ENCODE measurements at regions not wholly inside any gene's neighbourhood (a gene's known extent, or its start where the extent isn't known, plus 50 kb on each side); places are given as distances from the start of the nearest gene placed in this dataset.
A peak's percentile ranks its signal among the peaks of the same experiment; 100 is the strongest.
"Not testable (repeated sequence)": the region's sequence is repeated elsewhere in the genome, so short reads cannot be mapped to it uniquely, and the experiment has no call there.

DNA sequence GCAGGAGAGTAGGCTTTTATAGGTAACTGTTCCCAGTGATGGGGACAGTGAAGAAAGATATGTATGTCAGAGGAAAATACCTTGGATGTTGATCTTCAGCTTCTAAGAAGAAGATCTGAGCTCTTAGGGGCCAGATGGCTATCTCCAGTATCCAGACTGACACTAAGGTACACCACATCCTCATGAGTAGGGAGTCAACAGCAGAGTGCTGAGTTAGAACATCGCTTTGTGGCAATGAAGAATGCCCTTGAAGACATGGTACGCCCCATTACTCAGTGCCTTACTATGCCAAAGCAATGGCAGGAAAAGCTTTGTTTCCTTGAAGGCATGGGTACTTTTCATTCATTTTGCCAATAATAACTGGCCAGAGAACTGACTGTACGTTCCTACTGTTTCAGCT lies 263.7 kb downstream of the CEMIP2 start:
- DNase-seq, result no peak

DNA sequence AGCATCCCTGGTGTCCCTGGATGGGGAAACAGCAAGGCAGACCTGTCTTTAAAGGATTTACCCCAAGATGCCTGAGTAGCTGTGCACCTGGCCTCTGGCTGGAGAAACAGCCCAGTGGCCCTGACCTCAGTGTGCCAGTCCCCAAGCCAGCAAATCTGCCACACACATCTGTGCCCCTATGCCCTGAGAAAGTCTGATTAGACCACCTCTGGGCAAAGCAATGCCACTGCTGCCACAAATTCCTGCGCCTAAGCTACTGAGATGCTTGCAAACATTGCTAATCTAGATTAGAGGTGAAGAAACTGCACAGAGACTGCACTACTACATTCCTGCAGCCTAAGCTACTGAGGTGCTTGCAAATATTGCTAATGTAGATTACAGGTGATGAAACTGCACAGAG lies 269.6 kb downstream of the CEMIP2 start:
- DNase-seq, result no peak

GRCh38 chr9:71490810-71491209 lies 277.5 kb downstream of the CEMIP2 start:
- no peak for DNase-seq

DNA sequence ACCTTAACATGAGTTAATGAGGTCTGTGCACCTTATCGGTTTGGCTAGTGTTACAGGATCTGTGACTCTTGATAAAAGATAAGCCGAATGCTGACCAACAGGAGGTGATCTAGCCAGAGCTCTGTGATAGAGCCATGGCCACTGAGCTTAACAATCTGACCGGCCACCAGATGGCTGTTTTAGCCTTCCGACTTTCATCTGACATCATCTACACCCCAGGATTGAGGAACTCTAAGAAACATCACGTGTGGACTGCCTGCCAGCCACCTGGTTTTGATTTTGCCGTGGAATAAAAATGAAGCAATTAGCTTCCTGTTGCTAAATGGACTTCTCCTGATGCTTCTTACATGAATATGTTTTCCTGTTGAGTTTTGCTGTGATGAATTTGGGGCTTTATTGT lies 281.3 kb downstream of the CEMIP2 start:
- no peak for DNase-seq

- no peak for DNase-seq
Measured at GRCh38 chr9:71485326-71485725, 283.0 kb downstream of the CEMIP2 start.

DNA sequence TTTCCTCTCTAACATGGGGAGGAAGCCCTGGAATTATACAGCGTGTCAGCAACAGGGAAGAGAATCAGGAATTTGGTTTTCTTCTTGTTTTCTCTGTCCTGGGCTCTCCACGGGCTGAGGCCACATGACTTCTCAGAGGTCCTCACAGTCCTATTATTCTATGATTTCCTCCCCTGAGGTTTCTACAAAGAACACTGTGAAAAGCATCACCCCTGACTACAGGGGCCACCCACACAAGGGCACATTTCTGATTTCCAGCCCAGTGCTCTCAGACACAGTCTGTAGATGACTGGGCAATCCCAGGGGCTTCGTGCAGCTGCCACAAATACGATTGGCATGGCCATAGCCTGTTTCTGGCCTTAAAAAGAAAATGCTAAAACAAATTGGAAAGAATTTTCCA lies 284.9 kb downstream of the CEMIP2 start:
- no peak for DNase-seq

- no peak for DNase-seq
Measured at GRCh38 chr9:71479621-71480020, 288.7 kb downstream of the CEMIP2 start.

GRCh38 chr9:71472400-71472799 lies 295.9 kb downstream of the CEMIP2 start:
- no peak for DNase-seq

DNA sequence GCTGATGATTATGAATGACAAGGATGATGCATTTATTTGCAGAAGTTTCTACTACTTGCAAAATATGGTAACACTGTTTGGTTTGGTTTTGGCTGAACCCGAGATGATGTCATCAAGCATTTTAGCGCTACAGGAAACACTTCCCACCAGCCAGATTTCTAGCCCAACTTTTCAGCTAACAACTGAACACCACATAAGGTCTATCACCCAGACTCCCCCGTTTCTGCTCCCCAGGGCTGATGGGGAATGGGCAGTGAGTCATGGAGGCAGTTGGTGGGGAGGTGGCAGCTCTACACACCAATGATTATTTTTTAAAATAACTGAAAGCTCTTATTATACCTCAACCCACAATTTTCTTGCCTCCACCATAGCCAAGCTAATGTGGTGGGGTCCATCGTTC lies 302.9 kb downstream of the CEMIP2 start:
- DNase-seq, result no peak

- DNase-seq, result no peak
Measured at GRCh38 chr9:71459082-71459481, 309.2 kb downstream of the CEMIP2 start.

DNA sequence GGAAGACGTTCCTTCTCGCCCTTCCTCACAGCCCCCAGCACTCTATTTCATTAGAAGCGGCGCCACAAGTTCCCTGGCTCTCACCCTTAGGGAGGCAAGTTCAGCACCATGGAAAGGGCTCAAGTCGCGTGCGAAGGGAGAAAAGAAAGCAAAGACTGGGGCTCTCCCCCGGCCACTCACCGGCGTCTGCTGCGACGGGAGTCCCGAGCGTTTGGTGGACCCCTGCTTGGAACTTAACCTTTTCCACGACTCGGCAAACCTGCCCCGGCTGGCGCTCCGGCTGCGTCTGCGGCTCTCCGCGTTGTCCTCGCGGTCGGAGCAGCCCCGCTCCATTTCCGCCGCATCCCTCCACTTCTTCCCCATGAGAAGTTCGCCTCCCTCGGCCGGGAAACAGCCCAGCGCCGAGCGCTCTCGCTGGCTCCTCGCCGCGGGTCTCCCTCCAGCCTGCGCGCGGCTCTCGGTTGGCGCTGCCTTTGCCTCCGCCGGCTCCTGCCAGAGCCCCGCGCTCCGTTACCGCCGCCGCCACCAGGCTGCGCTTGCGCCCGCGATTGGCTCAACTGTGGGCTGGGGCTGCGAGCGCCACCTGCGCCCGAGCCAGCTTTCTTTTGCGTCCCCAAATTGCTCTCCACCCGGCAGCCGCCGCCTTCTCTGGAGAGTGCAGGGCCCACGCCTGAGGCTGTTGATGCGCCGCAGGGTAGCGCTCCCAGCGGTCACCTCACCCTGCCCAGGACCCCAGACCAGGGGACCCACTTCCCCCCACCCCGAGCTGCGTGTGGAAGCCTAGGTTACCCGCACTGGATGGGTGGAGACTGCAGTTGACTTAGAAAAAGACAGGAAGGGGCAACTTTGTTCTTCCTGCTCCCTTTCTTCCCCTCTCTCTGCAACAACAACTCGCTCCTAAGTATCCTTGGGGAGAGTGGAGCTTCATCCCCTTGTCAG lies 321.6 kb downstream of the CEMIP2 start:
- DNase-seq, result peak; percentile 25 to 57

- peak; percentile 17 to 47 for DNase-seq
Measured at GRCh38 chr9:71446106-71446472, 322.2 kb downstream of the CEMIP2 start.

GRCh38 chr9:71442937-71443336 lies 321.5 kb upstream of the TRPM3 start:
- no peak for DNase-seq

- no peak for DNase-seq
Measured at GRCh38 chr9:71441266-71441665, 319.8 kb upstream of the TRPM3 start.

- no peak for DNase-seq
Measured at GRCh38 chr9:71431931-71432330, 310.5 kb upstream of the TRPM3 start.

DNA sequence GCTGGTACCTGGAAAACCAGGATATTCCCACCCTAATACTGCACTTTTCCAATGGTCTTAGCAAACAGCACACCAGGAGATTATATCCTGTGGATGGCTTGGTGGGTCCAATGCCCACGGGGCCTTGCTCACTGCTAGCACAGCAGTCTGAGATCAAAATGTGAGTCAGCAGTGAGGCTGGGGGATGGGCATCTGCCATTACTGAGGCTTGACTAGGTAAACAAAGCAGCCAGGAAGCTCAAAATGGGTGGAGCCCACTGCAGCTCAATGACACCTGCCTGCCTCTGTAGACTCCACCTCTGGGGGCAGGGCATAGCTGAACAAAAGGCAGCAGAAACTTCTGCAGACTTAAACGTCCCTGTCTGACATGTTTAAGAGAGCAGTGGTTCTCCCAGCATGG lies 285.9 kb upstream of the TRPM3 start:
- DNase-seq, result not testable (repeated sequence)

DNA sequence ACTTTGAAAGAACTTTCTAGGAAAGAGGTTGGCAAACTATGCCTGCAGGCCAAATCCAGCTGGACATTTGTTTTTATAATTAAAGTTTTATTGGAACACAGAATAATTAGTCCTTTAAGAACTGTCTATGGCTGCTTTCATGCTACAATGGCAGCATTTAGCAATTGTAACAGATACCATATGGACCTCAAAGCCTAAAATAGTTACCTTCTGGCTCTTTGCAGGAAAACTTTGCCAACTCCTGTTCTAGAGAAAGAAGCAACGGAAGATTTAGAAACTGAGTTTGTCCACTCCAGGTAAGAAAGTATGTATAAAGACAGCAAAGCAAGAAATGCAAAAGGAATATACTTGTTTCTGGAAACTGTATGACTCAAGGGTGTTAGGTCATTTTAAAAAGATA lies 281.7 kb upstream of the TRPM3 start:
- DNase-seq, result no peak

- no peak for DNase-seq
Measured at GRCh38 chr9:71393005-71393404, 271.6 kb upstream of the TRPM3 start.

DNA sequence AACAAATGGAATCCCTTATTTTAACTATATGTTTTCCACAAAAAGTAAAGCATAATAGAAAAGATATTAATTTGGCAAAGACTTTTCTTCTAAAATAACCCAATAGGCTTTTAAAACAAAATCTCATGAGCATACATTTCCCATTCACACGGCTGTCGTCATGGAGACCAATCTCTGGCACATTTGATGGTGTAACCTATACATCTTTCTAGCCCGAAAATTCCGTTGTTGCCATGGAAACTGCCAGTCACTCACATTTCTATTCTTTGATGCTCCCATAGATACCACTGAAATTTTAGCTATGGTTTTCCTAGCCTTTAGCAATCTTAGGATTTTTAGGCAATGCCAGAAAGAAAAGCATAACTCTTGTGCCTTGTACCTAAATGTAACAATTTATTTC lies 262.9 kb upstream of the TRPM3 start:
- DNase-seq, result peak in 1 of 2 experiments; percentile 31

GRCh38 chr9:71383308-71383940 lies 262.0 kb upstream of the TRPM3 start:
- no peak for DNase-seq

DNA sequence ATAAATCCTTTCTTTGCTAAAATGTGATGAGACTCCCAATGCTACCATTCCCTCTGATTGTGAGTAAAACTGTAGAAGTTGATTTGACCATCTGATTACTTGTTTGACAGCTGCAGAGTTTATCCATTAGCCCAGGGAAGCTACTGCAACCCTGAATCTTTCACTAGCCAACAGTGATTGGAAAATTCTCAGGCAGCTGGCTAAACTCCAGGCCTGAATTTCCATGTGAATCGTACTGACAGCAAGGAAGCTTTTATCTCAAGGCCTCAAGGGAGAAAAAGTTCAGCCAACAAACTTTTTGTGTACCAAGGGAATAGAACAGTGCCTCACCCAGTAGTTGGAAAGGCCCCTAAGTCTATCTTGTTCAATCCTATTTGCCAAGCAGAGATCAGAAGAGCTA lies 246.7 kb upstream of the TRPM3 start:
- DNase-seq, result no peak

- DNase-seq, result no peak
Measured at GRCh38 chr9:71364186-71364955, 242.9 kb upstream of the TRPM3 start.

GRCh38 chr9:71363286-71363961 lies 242.0 kb upstream of the TRPM3 start:
- no peak for DNase-seq
